BLaER1 treated with 17β-estradiol and CSF1 and Interleukin-3, amounts not matched to agents 10 nM and 100 nM (cell line): ENCODE measurements at regions not wholly inside any gene's neighbourhood (a gene's known extent, or its start where the extent isn't known, plus 50 kb on each side); places are given as distances from the start of the nearest gene placed in this dataset.
A peak's percentile ranks its signal among the peaks of the same experiment; 100 is the strongest.

Experiments
- H3K27ac ChIP-seq, 11 experiments: shearing (Covaris generic); formaldehyde crosslinking; 2 replicates each; pipeline ENCODE4 v1.8.1; 2022
- H3K27me3 ChIP-seq, 11 experiments: shearing (Covaris generic); formaldehyde crosslinking; 2 replicates each; pipeline ENCODE4 v1.8.1; 2022
- H3K36me3 ChIP-seq, 11 experiments: shearing (Covaris generic); formaldehyde crosslinking; 2 replicates each; pipeline ENCODE4 v1.8.1; 2022
- H3K4me1 ChIP-seq, 10 experiments: shearing (Covaris generic); formaldehyde crosslinking; 2 replicates each; pipeline ENCODE4 v1.8.1; 2022
- H3K4me2 ChIP-seq, 11 experiments: shearing (Covaris generic); formaldehyde crosslinking; 2 replicates each; pipeline ENCODE4 v1.8.1; 2022
- H3K4me3 ChIP-seq, 10 experiments: shearing (Covaris generic); formaldehyde crosslinking; 2 replicates each; pipeline ENCODE4 v1.8.1; 2022
- H3K9ac ChIP-seq, 11 experiments: shearing (Covaris generic); formaldehyde crosslinking; 2 replicates each; pipeline ENCODE4 v1.8.1; 2022
- H3K9me3 ChIP-seq, 11 experiments: shearing (Covaris generic); formaldehyde crosslinking; replicated peaks in 1 of 11; 2 replicates each; pipeline ENCODE4 v1.8.1; 2022
- H4K20me1 ChIP-seq, 11 experiments: shearing (Covaris generic); formaldehyde crosslinking; 2 replicates each; pipeline ENCODE4 v1.8.1; 2022
- Cebpa-rat ChIP-seq, 11 experiments: shearing (Covaris generic); IDR thresholded peaks; 2 replicates each; pipeline ENCODE4 v1.8.1; 2022

DNA sequence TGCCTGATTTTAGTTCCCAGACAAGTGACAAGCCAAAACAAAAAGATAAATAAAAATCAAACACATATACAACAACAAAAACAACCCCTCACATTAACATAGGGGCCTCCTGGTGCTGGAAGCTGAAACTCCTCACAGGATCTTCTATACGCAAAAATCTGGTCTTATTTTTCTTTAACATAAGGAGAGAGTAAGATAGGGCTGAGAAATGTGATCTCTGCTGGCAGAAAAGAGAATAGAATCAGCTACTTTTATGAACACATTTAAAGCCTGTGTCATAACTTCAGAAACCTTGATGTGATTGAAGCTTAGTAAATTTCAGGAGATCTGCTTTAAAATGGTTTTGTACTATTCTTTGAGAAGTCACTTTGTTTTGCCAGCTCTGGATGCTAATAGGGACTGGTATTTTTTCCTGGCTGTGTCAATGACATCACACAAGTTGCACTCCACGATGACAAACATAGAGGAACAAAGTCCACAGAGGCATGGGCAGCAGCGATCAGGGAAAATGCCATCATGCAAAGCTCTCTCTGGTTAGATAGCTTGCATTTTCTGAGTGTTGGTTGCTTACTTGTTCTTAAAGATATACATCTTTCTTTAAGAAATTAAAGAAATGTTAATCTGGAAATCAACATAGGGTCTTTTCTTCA lies 176.6 kb upstream of the SP4 start:
- Histone ChIP-seq H3K4me3 (no peak overlapping the region), H3K9ac (no peak overlapping the region), H3K27ac (no peak overlapping the region), H3K4me1 (no peaks in the 10 kb centered on the region), H3K4me2 (no peak overlapping the region), H4K20me1 (no peaks in the 10 kb centered on the region), H3K9me3 (no peaks in the 10 kb centered on the region), H3K36me3 (no peaks in the 10 kb centered on the region), H3K27me3 (no peaks in the 10 kb centered on the region)
- TF ChIP-seq Cebpa-rat (IDR thresholded peaks at IDR 0.05): no peak

DNA sequence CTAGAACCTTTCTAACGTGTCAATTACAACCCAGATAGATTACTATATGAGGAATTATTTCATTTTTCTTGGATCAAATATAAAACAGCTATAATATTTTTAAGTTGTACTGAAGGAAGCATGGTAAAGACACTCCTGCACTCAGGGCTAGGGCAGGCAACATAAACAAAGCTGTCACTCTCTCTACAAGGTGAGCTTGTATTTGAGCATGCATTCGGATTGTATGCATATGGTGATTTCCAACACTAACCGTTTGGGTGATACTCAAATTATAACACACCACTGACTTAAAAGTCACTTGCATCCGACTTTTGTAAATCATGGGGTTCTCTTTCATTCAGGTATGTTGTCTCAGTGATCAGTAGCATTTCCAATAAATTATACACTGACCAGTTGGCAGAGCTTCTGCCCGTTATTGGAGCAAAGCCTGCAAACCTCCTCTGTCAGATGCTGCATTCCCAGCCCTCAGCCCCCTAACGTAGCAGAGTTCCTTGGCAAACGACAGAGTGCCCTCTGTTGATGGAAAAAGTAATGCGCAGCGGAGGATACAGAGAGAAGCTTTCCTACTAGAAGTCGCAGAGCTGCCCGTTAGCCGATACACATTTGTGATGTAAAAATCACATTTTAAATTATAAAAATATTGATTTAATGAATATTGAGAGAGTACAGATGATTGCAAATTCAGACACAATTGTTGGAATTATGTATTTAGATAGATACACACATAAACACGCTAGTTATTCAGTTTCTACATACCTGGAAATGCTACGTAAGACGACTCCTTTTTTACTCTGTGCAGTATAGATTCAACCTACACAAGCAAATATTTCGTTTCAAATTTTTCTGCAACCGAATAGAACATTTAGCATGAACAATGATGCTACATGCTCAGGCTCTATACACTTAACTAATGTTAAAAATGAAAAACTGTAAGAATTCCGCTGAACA lies 173.9 kb upstream of the SP4 start:
- no peaks in the 10 kb centered on the region for H3K27me3 ChIP-seq
- H3K4me1 ChIP-seq: no peaks in the 10 kb centered on the region
- no peaks in the 10 kb centered on the region for H4K20me1 ChIP-seq
- no peak overlapping the region for H3K9ac ChIP-seq
- H3K4me2 ChIP-seq: no peak overlapping the region
- no peaks in the 10 kb centered on the region for H3K9me3 ChIP-seq
- no peaks in the 10 kb centered on the region for H3K36me3 ChIP-seq
- H3K27ac ChIP-seq: no peak overlapping the region
- no peak for TF ChIP-seq Cebpa-rat (IDR thresholded peaks at IDR 0.05)
- no peak overlapping the region for H3K4me3 ChIP-seq

DNA sequence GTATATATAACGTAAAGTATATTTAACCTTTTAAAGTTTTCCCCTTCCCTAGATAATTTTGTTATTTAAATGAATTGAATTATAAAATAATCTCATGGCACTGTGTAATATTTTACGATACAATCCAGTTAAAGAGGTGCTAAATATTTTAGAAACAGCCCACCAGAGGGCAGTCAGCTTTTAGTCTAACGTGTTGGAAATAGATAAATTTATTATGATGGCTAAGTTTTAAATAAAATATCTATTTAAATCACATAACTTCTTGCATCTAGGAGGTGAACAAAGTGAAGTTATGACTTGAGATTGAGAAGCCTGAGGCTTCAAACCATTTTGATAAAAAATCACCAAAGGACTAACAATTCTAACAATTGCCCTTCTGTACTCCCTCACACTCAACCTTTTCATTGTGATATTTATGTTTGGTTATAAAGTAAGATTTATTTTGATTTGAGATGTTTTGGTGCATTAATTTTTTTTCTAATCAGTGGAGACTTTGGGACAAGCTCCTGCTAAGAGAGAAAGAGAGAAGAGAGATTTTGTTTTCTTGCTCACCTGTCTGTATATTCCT lies 171.5 kb upstream of the SP4 start:
- Histone ChIP-seq H3K9ac (no peak overlapping the region), H3K27ac (no peak overlapping the region), H3K4me1 (peaks cover 0 to 11% (median 9%) of the 10 kb centered on the region in 10 experiments; a peak in 15 of 20 replicates), H3K9me3 (no peaks in the 10 kb centered on the region), H3K27me3 (no peaks in the 10 kb centered on the region), H3K4me3 (no peak overlapping the region), H3K4me2 (no peak overlapping the region), H4K20me1 (no peaks in the 10 kb centered on the region), H3K36me3 (no peaks in the 10 kb centered on the region)
- TF ChIP-seq Cebpa-rat (IDR thresholded peaks at IDR 0.05): no peak

DNA sequence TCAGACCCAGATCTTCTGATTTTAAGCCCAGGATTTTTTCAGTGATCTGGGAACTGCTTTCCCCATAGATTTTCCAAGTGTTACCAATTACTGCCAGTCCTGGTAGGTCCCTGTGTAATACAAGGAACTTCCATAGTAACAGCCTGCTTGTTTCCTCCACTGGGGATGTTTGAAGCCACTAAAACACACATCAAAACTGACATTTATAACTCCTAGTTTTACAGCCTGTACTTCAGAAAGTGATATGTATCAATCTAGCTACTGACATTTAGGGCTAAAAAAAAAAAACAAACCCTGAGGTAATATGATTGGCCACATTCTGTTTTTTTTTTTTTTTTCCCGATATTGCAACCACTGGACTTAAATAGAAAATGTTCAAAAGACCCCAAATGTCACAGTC lies 166.9 kb upstream of the SP4 start:
- Histone ChIP-seq H3K27me3 (no peaks in the 10 kb centered on the region), H3K27ac (peak overlapping the region in 2 of 11 experiments; percentile 46 to 57; a peak in 3 of 22 replicates), H4K20me1 (no peaks in the 10 kb centered on the region), H3K36me3 (no peaks in the 10 kb centered on the region), H3K4me3 (no peak overlapping the region), H3K9me3 (no peaks in the 10 kb centered on the region), H3K9ac (no peak overlapping the region), H3K4me2 (peak overlapping the region in 8 of 11 experiments; percentile 48 to 82 (median 60); a peak in 11 of 22 replicates), H3K4me1 (peaks cover 5 to 28% (median 21%) of the 10 kb centered on the region in 10 experiments; a peak in 19 of 20 replicates)
- TF ChIP-seq Cebpa-rat (IDR thresholded peaks at IDR 0.05): no peak

DNA sequence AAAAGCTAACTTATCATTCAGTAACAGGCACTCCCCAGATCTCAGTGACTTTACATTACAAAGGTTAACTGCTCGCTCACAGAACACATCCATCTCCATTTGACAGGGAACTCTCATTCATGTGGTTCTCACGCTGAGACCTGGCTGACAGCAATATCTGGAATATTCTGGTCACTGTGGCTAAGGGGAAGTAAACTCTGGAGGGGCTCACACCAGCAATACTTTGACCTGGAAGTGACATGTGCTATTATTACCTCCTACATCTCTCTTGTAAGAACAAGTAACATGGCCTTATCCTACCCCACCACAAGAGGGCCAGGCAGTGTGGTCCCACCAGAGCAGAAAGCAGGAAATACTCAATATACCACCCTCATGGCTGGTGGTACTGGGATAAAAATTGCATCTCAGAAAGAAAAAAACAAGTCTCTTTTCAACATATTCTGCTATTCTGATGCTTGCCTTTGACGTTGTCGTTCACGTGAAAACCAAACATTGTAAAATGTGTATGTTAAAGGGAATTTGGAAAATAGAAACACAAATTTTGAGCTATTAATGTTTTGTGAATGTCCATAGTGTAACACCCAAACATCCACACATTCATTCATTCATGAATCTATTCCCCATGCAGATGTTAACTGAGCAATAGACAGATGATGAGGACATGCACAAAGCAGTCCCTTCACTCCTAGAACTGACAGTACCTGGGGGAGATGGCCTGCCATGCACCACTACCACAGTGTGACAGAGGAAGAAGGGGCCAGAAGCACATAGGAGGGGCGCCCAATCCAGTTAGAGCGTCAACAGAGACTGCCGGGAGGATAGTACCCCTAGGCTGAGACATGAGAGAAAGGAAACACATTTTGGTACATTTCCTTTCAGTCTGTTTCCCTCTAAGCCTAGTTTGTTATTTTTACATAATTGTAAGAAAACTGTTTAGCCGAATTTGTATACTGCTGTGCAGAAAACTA lies 166.0 kb upstream of the SP4 start:
- Histone ChIP-seq H3K27me3 (no peaks in the 10 kb centered on the region), H3K27ac (peak overlapping the region in 8 of 11 experiments; percentile 35 to 63 (median 50); a peak in 15 of 22 replicates), H3K9me3 (no peaks in the 10 kb centered on the region), H3K4me2 (peak overlapping the region; percentile 21 to 82 (median 54); a peak in 20 of 22 replicates), H3K4me1 (peaks cover 5 to 28% (median 21%) of the 10 kb centered on the region in 10 experiments; a peak in 19 of 20 replicates), H3K4me3 (peak overlapping the region in 1 of 10 experiments; percentile 35; a peak in 2 of 20 replicates), H4K20me1 (no peaks in the 10 kb centered on the region), H3K36me3 (no peaks in the 10 kb centered on the region), H3K9ac (peak overlapping the region in 5 of 11 experiments; percentile 3 to 47 (median 28); a peak in 3 of 22 replicates)
- no peak for TF ChIP-seq Cebpa-rat (IDR thresholded peaks at IDR 0.05)

DNA sequence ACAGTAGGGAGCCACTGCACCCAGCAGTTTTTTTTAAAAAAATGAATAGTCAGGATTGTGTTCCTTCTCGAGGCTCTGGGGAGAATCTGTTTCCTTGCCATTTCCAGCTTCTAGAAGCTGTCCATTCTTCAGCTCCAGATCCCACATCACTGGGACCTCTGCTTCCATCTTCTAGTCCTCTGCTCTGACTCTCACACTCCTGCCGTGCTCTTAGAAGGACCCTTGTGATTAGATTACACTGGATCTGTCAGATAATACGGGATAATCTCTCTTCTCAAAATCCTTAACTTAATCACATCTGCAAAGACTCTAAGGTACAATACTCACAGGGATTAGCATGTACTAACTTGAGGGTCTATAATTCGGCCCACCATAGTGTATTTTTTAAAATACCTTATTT lies 158.9 kb upstream of the SP4 start:
- H3K4me3 ChIP-seq: no peak overlapping the region
- no peaks in the 10 kb centered on the region for H4K20me1 ChIP-seq
- no peak for TF ChIP-seq Cebpa-rat (IDR thresholded peaks at IDR 0.05)
- no peak overlapping the region for H3K4me2 ChIP-seq
- H3K36me3 ChIP-seq: no peaks in the 10 kb centered on the region
- no peak overlapping the region for H3K9ac ChIP-seq
- no peaks in the 10 kb centered on the region for H3K9me3 ChIP-seq
- no peaks in the 10 kb centered on the region for H3K27me3 ChIP-seq
- H3K27ac ChIP-seq: no peak overlapping the region
- no peaks in the 10 kb centered on the region for H3K4me1 ChIP-seq

DNA sequence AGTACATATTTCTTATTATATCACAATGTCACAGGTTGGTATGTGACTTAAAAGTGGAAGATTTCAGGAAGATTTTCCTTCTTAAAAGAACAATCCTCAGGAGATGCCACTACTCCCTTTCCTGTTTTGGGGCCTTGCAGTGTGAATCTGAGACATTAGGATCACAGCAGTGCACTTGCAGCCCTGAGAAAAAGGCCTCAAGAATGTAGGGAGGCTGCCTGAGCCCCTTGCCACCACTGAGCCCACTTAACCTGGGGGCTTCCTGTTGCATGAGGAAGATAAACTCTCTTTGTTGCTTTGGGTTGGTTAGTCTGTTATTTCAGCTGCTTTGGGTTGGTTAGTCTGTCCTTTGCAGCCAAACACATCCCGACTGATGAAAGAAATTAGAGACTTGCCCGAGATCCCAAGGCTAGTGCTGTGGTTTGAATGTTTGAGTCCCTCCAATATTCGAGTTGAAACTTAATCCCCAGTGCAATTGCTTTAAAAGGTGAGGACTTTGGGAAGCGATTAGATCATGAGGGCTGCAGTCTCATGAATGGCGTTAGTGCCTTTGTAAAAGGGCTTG lies 151.3 kb upstream of the SP4 start:
- Histone ChIP-seq H3K9ac (no peak overlapping the region), H3K4me3 (no peak overlapping the region), H3K9me3 (peaks cover 0 to 13% (median 0%) of the 10 kb centered on the region in 11 experiments; a peak in 1 of 22 replicates), H4K20me1 (no peaks in the 10 kb centered on the region), H3K4me1 (peaks cover 0 to 11% (median 5%) of the 10 kb centered on the region in 10 experiments; a peak in 7 of 20 replicates), H3K27ac (no peak overlapping the region), H3K27me3 (no peaks in the 10 kb centered on the region), H3K4me2 (no peak overlapping the region), H3K36me3 (no peaks in the 10 kb centered on the region)
- TF ChIP-seq Cebpa-rat (IDR thresholded peaks at IDR 0.05): no peak

DNA sequence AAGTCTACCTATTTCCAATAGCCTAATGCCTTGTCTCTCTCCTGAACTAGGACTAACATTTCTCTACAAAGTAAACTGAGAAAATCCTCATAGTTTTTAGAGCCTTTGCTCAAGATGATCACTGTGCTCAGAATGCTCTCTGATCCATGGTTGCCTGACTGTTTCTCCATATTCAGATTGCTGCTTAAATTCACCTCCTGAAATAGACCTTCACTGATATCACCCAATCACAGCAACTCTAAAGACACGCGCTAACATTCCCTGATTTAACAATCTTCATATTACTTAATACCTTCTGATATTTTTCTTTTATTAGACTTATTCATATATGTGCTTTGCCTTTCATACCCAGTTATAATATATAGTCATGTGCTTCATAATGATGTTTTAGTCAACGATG lies 148.9 kb upstream of the SP4 start:
- no peak overlapping the region for H3K4me2 ChIP-seq
- no peak for TF ChIP-seq Cebpa-rat (IDR thresholded peaks at IDR 0.05)
- peaks cover 0 to 19% (median 7%) of the 10 kb centered on the region in 10 experiments; a peak in 7 of 20 replicates for H3K4me1 ChIP-seq
- H3K36me3 ChIP-seq: no peaks in the 10 kb centered on the region
- peaks cover 0 to 13% (median 0%) of the 10 kb centered on the region in 11 experiments; a peak in 1 of 22 replicates for H3K9me3 ChIP-seq
- H3K9ac ChIP-seq: no peak overlapping the region
- H3K27ac ChIP-seq: no peak overlapping the region
- no peaks in the 10 kb centered on the region for H4K20me1 ChIP-seq
- H3K4me3 ChIP-seq: no peak overlapping the region
- no peaks in the 10 kb centered on the region for H3K27me3 ChIP-seq
